Upper lobe of left lung (tissue), 6 donors: ENCODE measurements at regions not wholly inside any gene's neighbourhood (a gene's known extent, or its start where the extent isn't known, plus 50 kb on each side); places are given as distances from the start of the nearest gene placed in this dataset.
"Not testable (repeated sequence)": the region's sequence is repeated elsewhere in the genome, so short reads cannot be mapped to it uniquely, and the experiment has no call there.

Experiments used
- ATAC-seq, 2 donors: fragments of 200-7000 bp; cut with Tn5 transposase; one replicate each; pipeline ENCODE4 v1.9.1; 2022; ENCODE audit warnings: mild to moderate bottlenecking in 2 of 2, moderate library complexity in 2 of 2; ENCODE audit not compliant: low FRiP score in 2 of 2
- DNase-seq, 2 donors: peaks; one replicate each; pipeline ENCODE4 v3.0.0-alpha.2; 2019 to 2020
- H3K27ac ChIP-seq, 4 donors: fragments of 200-600 bp; sonication (generic); one replicate each; pipeline ENCODE4 v1.5.1; 2016 to 2019
- H3K27me3 ChIP-seq, 4 donors: fragments of 200-600 bp; sonication (generic); one replicate each; pipeline ENCODE4 v1.5.1; 2017 to 2019
- H3K36me3 ChIP-seq, 4 donors: fragments of 200-600 bp; sonication (generic); one replicate each; pipeline ENCODE4 v1.5.1; 2016 to 2019
- H3K4me1 ChIP-seq, 4 donors: fragments of 200-600 bp; sonication (generic); one replicate each; pipeline ENCODE4 v1.5.1; 2018 to 2019
- H3K4me3 ChIP-seq, 4 donors: fragments of 200-600 bp; sonication (generic); one replicate each; pipeline ENCODE4 v1.5.1; 2017 to 2019; ENCODE audit warnings: mild to moderate bottlenecking in 2 of 4, moderate library complexity in 1 of 4
- H3K9me3 ChIP-seq, 4 donors: fragments of 200-600 bp; sonication (generic); one replicate each; pipeline ENCODE4 v1.5.1; 2018 to 2019
- CTCF ChIP-seq, 6 experiments: fragments of 450-650 bp in 4 of 6; fragments of 200-600 bp in 2 of 6; sonication (generic) in 2 of 6; IDR thresholded peaks; one replicate each; pipeline ENCODE4 v1.5.1; 2016 to 2019; ENCODE audit warnings: antibody characterized with exemption in 6 of 6
- EP300 ChIP-seq, 4 donors: sonication (generic); formaldehyde crosslinking; IDR thresholded peaks; one replicate each; pipeline ENCODE4 v1.5.1; 2017; ENCODE audit warnings: antibody characterized with exemption in 4 of 4, control low read depth in 2 of 4
- POLR2A ChIP-seq, 4 donors: fragments of 450-650 bp; IDR thresholded peaks; one replicate each; pipeline ENCODE4 v1.5.1; 2016 to 2017; ENCODE audit warnings: antibody characterized with exemption in 4 of 4, mild to moderate bottlenecking in 2 of 4
- POLR2AphosphoS5 ChIP-seq, 2 donors: sonication (generic); formaldehyde crosslinking; IDR thresholded peaks; one replicate each; pipeline ENCODE4 v1.5.1; 2017; ENCODE audit warnings: antibody characterized with exemption in 2 of 2
- WGBS, 2 donors: methylation state at CpG; one replicate each; pipeline ENCODE4 v1.1.5; 2017 to 2018; 5-methylcytosine and 5-hydroxymethylcytosine counted together
- donor health status: DM: no; HTN: no; CAD: no; lungs with moderate emphysema.
- donor health status: DM: no; HTN: yes; CAD: no; lungs with severe emphysema.

GRCh38 chr2:176865336-176865735 lies 347.3 kb upstream of the HNRNPA3 start:
- no peak overlapping the region for H3K27ac ChIP-seq
- H3K4me3 ChIP-seq = no peak overlapping the region
- DNase-seq (no peak), ATAC-seq (no peak)
- no peaks in the 10 kb centered on the region for H3K9me3 ChIP-seq
- no peaks in the 10 kb centered on the region for H3K4me1 ChIP-seq
- 20 to 34% methylated on average over 2 of the region's 2 CpGs for WGBS, 2 donors
- H3K27me3 ChIP-seq = no peaks in the 10 kb centered on the region
- no peak for TF ChIP-seq EP300 (IDR thresholded peaks at IDR 0.05)
- TF ChIP-seq POLR2A (IDR thresholded peaks at IDR 0.05) = no peak
- no peak for TF ChIP-seq CTCF (IDR thresholded peaks at IDR 0.05)
- no peak for TF ChIP-seq POLR2AphosphoS5 (IDR thresholded peaks at IDR 0.05)
- no peaks in the 10 kb centered on the region for H3K36me3 ChIP-seq

GRCh38 chr2:176872406-176872805 lies 340.2 kb upstream of the HNRNPA3 start:
- DNase-seq = no peak
- no peak overlapping the region for H3K4me3 ChIP-seq
- no peak for ATAC-seq
- TF ChIP-seq CTCF (IDR thresholded peaks at IDR 0.05) = no peak
- no peak for TF ChIP-seq POLR2AphosphoS5 (IDR thresholded peaks at IDR 0.05)
- no peak for TF ChIP-seq POLR2A (IDR thresholded peaks at IDR 0.05)
- no peak for TF ChIP-seq EP300 (IDR thresholded peaks at IDR 0.05)
- no peaks in the 10 kb centered on the region for H3K27me3 ChIP-seq
- WGBS, 2 donors = 77 to 87% methylated on average over 3 of the region's 3 CpGs
- no peak overlapping the region for H3K27ac ChIP-seq
- H3K4me1 ChIP-seq = no peaks in the 10 kb centered on the region
- no peaks in the 10 kb centered on the region for H3K36me3 ChIP-seq
- H3K9me3 ChIP-seq = peaks cover 0 to 6% (median 0%) of the 10 kb centered on the region in 4 donors

- H3K36me3 ChIP-seq = no peaks in the 10 kb centered on the region
- H3K27me3 ChIP-seq = no peaks in the 10 kb centered on the region
- WGBS, 2 donors = 69% methylated on average over 4 of the region's 4 CpGs
- no peak for DNase-seq
- H3K4me3 ChIP-seq = no peak overlapping the region
- H3K27ac ChIP-seq = no peak overlapping the region
- H3K4me1 ChIP-seq = no peaks in the 10 kb centered on the region
- peaks cover 0 to 6% (median 0%) of the 10 kb centered on the region in 4 donors for H3K9me3 ChIP-seq
- no peak for TF ChIP-seq POLR2AphosphoS5 (IDR thresholded peaks at IDR 0.05)
- TF ChIP-seq POLR2A (IDR thresholded peaks at IDR 0.05) = no peak
- TF ChIP-seq EP300 (IDR thresholded peaks at IDR 0.05) = no peak
- TF ChIP-seq CTCF (IDR thresholded peaks at IDR 0.05) = no peak
- no peak for ATAC-seq
These were observed 339.2 kb upstream of the HNRNPA3 start for GRCh38 chr2:176873403-176873802.

GRCh38 chr2:176876493-176877103 lies 336.0 kb upstream of the HNRNPA3 start:
- no peaks in the 10 kb centered on the region for H3K36me3 ChIP-seq
- no peak overlapping the region for H3K4me3 ChIP-seq
- DNase-seq = no peak
- H3K27ac ChIP-seq = no peak overlapping the region
- H3K9me3 ChIP-seq = peaks cover 0 to 6% (median 0%) of the 10 kb centered on the region in 4 donors
- H3K4me1 ChIP-seq = no peaks in the 10 kb centered on the region
- no peak for ATAC-seq
- 86 to 93% methylated on average over 4 of the region's 4 CpGs for WGBS, 2 donors
- TF ChIP-seq POLR2A (IDR thresholded peaks at IDR 0.05) = no peak
- no peak for TF ChIP-seq EP300 (IDR thresholded peaks at IDR 0.05)
- TF ChIP-seq CTCF (IDR thresholded peaks at IDR 0.05) = no peak
- TF ChIP-seq POLR2AphosphoS5 (IDR thresholded peaks at IDR 0.05) = no peak
- H3K27me3 ChIP-seq = no peaks in the 10 kb centered on the region

GRCh38 chr2:176879426-176879995 lies 333.1 kb upstream of the HNRNPA3 start:
- ATAC-seq = no peak
- no peaks in the 10 kb centered on the region for H3K9me3 ChIP-seq

GRCh38 chr2:176882045-176882444 lies 330.5 kb upstream of the HNRNPA3 start:
- H3K4me1 ChIP-seq, H3K27ac ChIP-seq, ATAC-seq, DNase-seq, H3K36me3 ChIP-seq, H3K9me3 ChIP-seq, H3K4me3 ChIP-seq, H3K27me3 ChIP-seq: not testable (repeated sequence)
- WGBS, 2 donors = 73 to 95% methylated on average over 1 of the region's 1 CpG

More at GRCh38 chr2:176879426-176879995, 333.1 kb upstream of the HNRNPA3 start:
- no peak for TF ChIP-seq CTCF (IDR thresholded peaks at IDR 0.05)
- no peak for TF ChIP-seq POLR2A (IDR thresholded peaks at IDR 0.05)
- no peak for TF ChIP-seq POLR2AphosphoS5 (IDR thresholded peaks at IDR 0.05)
- TF ChIP-seq EP300 (IDR thresholded peaks at IDR 0.05) = no peak
- no peaks in the 10 kb centered on the region for H3K27me3 ChIP-seq
- WGBS, 2 donors = 64 to 66% methylated on average over 5 of the region's 5 CpGs
- DNase-seq = no peak
- H3K36me3 ChIP-seq = no peaks in the 10 kb centered on the region
- H3K4me3 ChIP-seq = no peak overlapping the region
- H3K4me1 ChIP-seq = no peaks in the 10 kb centered on the region
- no peak overlapping the region for H3K27ac ChIP-seq
